ENCODE measurements at regions not wholly inside any gene's neighbourhood (a gene's known extent, or its start where the extent isn't known, plus 50 kb on each side); places are given as distances from the start of the nearest gene placed in this dataset.

DNA sequence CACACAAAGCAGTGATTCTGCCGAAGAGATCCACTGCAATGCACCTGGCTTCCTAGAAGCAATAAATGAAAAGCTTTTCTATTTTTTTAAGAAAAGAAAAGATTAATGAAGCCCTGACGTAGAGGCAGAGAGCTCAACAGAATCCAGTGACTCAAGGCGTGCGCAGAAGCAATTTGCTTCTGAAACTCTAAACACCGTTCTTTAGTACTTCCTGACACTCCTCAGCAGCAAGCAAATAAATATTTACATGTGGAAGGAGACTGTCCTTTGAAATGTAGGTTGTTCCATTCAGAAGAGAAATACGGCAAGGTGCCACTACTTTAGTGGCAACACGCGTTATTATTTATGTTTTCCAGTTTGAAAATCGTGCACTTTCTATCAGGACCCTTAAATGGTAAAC lies 126.2 kb upstream of the ZNF516 start:
- TF ChIP-seq, protein P1, sequence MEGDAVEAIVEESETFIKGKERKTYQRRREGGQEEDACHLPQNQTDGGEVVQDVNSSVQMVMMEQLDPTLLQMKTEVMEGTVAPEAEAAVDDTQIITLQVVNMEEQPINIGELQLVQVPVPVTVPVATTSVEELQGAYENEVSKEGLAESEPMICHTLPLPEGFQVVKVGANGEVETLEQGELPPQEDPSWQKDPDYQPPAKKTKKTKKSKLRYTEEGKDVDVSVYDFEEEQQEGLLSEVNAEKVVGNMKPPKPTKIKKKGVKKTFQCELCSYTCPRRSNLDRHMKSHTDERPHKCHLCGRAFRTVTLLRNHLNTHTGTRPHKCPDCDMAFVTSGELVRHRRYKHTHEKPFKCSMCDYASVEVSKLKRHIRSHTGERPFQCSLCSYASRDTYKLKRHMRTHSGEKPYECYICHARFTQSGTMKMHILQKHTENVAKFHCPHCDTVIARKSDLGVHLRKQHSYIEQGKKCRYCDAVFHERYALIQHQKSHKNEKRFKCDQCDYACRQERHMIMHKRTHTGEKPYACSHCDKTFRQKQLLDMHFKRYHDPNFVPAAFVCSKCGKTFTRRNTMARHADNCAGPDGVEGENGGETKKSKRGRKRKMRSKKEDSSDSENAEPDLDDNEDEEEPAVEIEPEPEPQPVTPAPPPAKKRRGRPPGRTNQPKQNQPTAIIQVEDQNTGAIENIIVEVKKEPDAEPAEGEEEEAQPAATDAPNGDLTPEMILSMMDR (IDR thresholded peaks at IDR 0.05; ENCODE audit: extremely low read depth, missing control alignments) = no peak
- DNase-seq (ENCODE audit: low spot score) = no peak

GRCh38 chr18:76620321-76621170 lies 125.5 kb upstream of the ZNF516 start:
- TF ChIP-seq, protein P1 (IDR thresholded peaks at IDR 0.05; ENCODE audit: extremely low read depth, missing control alignments) = peak; percentile 71
- DNase-seq (ENCODE audit: low spot score) = peak; percentile 83

DNA sequence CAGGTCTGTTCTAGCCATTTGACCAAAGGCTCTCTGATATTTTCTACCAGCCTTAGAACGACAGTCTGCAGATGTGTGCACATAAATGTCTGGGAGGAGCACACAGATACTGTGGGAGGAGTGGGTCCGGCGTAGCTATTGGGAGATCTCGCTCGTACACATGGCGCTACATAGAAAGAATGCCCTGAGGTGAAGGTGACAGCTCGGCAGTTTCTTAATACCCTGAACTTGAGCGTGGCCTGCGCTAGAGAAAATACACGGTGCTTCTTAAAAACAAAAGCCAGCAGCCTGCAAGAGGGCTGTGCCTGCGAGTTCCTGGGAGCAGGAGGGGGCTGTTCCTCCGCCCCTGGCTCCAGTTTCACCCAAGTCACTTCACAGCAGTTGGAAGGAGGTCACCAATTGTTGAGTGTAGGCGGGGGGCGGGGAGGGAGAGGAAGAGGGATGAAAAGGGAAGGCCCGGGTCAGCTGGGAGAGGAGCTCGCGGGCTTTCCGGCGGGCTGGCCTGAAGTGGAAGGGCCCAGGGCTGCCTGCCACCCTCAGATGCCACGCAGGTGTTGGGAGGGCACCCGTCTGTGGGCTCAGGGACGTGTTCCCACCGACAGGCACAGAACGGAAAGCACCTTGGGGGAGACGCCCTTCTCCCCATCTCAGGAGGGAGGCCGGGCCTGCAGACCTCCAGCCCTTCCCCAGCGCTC lies 124.7 kb upstream of the ZNF516 start:
- no peak for DNase-seq (ENCODE audit: low spot score)
- TF ChIP-seq, protein P1 (IDR thresholded peaks at IDR 0.05; ENCODE audit: extremely low read depth, missing control alignments) = no peak

GRCh38 chr18:76619261-76619620 lies 124.2 kb upstream of the ZNF516 start:
- no peak for DNase-seq (ENCODE audit: low spot score)
- TF ChIP-seq, protein P1 (IDR thresholded peaks at IDR 0.05; ENCODE audit: extremely low read depth, missing control alignments) = no peak

DNA sequence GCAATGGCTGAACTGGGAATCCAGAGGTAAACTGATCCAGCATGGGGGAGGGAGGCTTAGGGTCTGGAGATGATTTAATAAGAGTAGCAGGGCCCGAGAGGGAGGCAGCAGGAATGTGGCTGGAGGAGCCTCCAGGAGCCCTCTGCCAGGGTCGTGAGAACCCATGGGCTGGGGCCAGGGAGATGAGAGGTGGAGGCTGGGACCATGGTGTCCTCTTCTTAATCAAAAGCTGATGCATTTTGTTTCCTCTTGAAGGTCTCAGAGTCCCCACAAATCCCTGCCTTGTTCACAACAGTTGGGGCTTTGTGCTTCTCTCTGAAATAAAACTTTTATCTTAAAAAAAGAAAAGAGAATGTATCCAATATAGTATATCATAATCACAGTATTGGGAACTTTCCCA lies 123.7 kb upstream of the ZNF516 start:
- TF ChIP-seq, protein P1 (IDR thresholded peaks at IDR 0.05; ENCODE audit: extremely low read depth, missing control alignments) = no peak
- no peak for DNase-seq (ENCODE audit: low spot score)

- TF ChIP-seq, protein P1 (IDR thresholded peaks at IDR 0.05; ENCODE audit: extremely low read depth, missing control alignments) = no peak
- no peak for DNase-seq (ENCODE audit: low spot score)
These were observed 121.3 kb upstream of the ZNF516 start for GRCh38 chr18:76616373-76616772.

DNA sequence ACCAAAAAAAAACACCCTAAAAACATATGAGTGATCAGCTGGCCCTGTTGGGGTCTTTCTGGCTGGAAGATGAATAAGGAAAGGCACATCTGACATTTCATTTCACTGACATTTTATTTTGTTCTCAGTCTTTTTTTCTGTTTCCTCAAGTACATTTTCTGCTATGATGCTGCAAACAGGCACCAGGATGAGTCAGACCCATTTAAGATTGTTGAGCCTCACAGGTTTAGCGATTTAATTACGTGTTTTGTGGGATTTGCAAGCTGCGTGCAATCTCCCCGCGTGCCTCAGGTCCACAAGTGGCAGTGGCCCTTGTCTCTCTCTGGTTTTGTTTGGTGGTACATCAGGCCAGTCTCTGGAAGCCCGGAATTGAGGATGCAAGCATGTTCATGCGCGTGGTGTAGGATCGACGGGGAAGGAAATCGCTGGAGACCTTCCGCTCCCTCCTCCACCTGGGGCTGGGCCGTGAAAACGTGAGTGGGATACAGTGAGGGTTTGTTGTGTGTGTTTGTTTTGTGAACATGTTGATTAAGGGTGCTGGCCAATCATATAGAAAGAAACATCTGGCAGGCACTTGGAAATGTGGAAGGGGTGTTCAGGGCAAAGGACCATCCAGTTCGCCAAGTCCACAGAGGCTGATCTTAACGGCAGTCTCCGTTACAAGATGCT lies 120.2 kb upstream of the ZNF516 start:
- DNase-seq (ENCODE audit: low spot score) = no peak
- TF ChIP-seq, protein P1 (IDR thresholded peaks at IDR 0.05; ENCODE audit: extremely low read depth, missing control alignments) = no peak
